AG04450 (cell line): ENCODE measurements at regions not wholly inside any gene's neighbourhood (a gene's known extent, or its start where the extent isn't known, plus 50 kb on each side); places are given as distances from the start of the nearest gene placed in this dataset.

ENCODE experiments used
- CTCF ChIA-PET: fragments of 300-600, 350-600 bp; formaldehyde crosslinking; extraction: SDS; loops from one replicate; lab custom pipeline; 2022; ENCODE audit warnings: antibody characterized with exemption, inconsistent platforms; lab: Charles Lee
- POLR2A ChIA-PET: fragments of 350-600 bp; formaldehyde crosslinking; extraction: SDS; loops from one replicate; lab custom pipeline; 2021; ENCODE audit warnings: antibody characterized with exemption, inconsistent platforms; lab: Yijun Ruan, JAX
- DNase-seq: peaks from one replicate; pipeline ENCODE4 v3.0.0-alpha.2; 2011; ENCODE audit warnings: low read depth, low spot score
- H3K27ac ChIP-seq: one replicate; pipeline ENCODE4 v1.5.1; 2012; ENCODE audit warnings: low read depth, low read length, control low read depth
- H3K27me3 ChIP-seq: one replicate; pipeline ENCODE4 v1.6.0; 2012; ENCODE audit warnings: low read length; ENCODE audit not compliant: control insufficient read depth, insufficient read depth
- H3K4me3 ChIP-seq: 2 replicates; pipeline ENCODE4 v1.5.1; 2011; ENCODE audit warnings: mild to moderate bottlenecking, low read depth, low read length, control low read depth
- H3K9me3 ChIP-seq: 2 replicates; pipeline ENCODE4 v1.5.1; 2012; ENCODE audit warnings: low read length; ENCODE audit not compliant: control insufficient read depth, insufficient read depth
- TF ChIP-seq, protein P1 (sequence below): IDR thresholded peaks from 2 replicates; pipeline ENCODE4 v1.5.1; 2011; ENCODE audit warnings: low read depth, low read length, control low read depth, inconsistent platforms

DNA sequence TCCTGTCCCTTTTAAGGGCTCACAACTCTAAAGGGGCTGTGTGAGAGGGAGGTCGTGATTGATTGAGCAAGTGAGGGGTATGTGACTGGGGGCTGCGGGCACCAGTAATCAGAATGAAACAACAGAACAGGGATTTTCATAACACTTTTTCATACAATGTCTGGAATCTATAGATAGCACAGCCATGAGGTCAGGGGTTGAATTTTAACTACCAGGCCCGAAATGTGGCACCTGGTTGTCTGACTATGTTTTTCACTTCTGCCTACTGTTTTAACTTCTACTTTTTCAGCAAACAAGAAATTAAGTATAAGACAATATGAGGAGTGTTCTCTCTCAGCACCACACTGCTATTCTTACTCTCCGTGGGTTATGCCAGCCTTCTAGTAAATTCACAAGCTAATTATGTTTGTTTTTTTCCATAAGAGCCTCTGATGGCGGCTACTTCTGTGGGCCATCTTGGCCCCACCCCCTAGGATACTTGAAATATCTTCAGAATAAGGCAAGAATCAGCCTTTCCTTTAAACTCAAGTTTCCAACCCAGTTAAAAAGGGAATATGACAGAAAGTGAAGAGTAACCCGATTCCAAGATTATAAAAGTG lies 552.8 kb upstream of the CHORDC1 start:
- no peaks in the 10 kb centered on the region for H3K27me3 ChIP-seq
- H3K27ac ChIP-seq: no peak overlapping the region
- peaks cover 23% of the 10 kb centered on the region for H3K9me3 ChIP-seq
- ChIA-PET CTCF (no interaction called here), POLR2A (no interaction called here)
- TF ChIP-seq, protein P1, sequence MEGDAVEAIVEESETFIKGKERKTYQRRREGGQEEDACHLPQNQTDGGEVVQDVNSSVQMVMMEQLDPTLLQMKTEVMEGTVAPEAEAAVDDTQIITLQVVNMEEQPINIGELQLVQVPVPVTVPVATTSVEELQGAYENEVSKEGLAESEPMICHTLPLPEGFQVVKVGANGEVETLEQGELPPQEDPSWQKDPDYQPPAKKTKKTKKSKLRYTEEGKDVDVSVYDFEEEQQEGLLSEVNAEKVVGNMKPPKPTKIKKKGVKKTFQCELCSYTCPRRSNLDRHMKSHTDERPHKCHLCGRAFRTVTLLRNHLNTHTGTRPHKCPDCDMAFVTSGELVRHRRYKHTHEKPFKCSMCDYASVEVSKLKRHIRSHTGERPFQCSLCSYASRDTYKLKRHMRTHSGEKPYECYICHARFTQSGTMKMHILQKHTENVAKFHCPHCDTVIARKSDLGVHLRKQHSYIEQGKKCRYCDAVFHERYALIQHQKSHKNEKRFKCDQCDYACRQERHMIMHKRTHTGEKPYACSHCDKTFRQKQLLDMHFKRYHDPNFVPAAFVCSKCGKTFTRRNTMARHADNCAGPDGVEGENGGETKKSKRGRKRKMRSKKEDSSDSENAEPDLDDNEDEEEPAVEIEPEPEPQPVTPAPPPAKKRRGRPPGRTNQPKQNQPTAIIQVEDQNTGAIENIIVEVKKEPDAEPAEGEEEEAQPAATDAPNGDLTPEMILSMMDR: no peak
- H3K4me3 ChIP-seq: no peak overlapping the region
- DNase-seq: no peak

DNA sequence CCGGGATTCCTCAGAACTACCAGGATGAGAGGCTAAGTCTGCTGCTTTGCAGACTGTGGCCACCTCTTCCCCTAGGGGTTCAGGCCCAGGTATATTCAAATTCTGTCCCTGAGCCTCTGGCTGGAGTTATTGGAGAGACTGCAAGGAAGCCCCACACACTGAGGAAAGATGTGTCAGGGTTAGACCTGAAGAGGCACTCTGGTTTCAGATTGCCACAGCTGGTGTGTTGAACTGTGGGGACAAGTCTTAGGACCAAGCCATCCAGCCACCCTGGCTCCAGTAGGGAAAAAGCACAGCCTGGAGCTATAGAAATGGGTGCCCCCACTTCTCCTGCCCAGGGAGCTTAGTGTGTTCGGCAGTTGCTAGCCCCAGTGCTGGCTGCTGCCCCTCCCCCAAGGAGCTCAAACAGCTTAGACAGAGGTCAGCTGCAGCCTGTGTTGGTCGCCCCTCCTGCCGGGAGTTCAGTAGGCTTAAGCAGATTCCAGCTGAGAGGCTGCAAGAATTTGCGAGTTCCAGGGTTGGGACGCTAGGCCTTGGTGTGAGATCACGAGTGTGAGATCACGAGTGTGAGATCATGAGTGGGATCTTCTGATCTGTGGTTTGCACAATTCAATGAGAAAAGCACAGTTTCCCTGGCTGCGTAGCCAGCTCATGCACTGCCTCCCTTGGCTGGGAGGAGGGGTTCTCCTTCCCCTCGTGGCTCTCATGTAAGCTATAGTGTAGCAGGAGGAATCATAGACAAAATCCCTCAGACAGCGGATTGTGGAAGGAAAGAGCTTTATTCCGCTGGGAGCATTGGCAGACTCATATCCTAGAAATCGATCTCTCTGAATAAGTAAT lies 552.1 kb upstream of the CHORDC1 start:
- no peaks in the 10 kb centered on the region for H3K27me3 ChIP-seq
- no peak overlapping the region for H3K4me3 ChIP-seq
- DNase-seq: no peak
- H3K27ac ChIP-seq: no peak overlapping the region
- TF ChIP-seq, protein P1: no peak
- H3K9me3 ChIP-seq: peaks cover 26% of the 10 kb centered on the region
- ChIA-PET CTCF (no interaction called here), POLR2A (no interaction called here)

DNA sequence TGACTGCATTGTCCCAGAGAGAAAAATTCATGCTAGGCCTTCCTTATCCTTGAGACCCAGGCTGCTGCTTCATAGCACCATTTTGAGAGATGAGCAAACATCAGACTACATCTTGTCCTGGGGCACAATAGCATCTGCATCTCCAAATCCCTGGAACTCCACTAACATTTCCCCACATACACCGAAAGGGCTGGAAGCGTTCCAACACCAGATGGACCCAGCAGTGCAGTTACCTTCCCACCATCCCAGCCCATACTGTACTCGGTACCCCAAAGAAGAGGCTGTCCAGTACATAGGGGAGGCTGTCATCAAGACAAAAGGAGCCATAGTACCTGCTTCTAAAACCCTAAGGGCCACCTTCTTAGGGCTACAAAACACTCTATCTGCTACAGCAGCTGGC lies 547.2 kb upstream of the CHORDC1 start:
- Histone ChIP-seq H3K9me3 (peaks cover 15% of the 10 kb centered on the region), H3K27ac (no peak overlapping the region), H3K4me3 (no peak overlapping the region), H3K27me3 (no peaks in the 10 kb centered on the region)
- ChIA-PET POLR2A (no interaction called here), CTCF (no interaction called here)
- TF ChIP-seq, protein P1: no peak
- no peak for DNase-seq

DNA sequence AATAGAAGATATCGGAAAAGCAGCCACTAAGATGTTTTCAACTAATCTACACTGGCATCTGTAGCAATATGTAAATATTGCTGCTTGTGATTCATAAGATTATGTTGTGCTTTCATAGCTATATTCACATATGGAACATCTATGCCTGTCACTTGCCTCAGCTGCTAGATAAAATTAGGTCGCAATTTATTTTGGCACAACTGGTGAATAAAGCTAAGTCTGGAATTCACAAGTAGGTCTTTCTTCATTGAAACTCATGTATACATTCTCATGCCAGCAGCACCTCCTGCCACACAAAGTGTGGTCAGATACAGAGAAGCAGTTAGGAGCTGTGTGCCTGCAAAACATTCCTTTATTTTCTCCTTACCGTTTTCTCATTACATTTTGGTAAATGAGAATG lies 543.3 kb upstream of the CHORDC1 start:
- ChIA-PET POLR2A (no interaction called here), CTCF (no interaction called here)
- H3K4me3 ChIP-seq: no peak overlapping the region
- H3K27ac ChIP-seq: no peak overlapping the region
- H3K9me3 ChIP-seq: peaks cover 6% of the 10 kb centered on the region; the same call in 1 of the 2 replicates
- DNase-seq: no peak
- H3K27me3 ChIP-seq: no peaks in the 10 kb centered on the region
- TF ChIP-seq, protein P1: no peak

DNA sequence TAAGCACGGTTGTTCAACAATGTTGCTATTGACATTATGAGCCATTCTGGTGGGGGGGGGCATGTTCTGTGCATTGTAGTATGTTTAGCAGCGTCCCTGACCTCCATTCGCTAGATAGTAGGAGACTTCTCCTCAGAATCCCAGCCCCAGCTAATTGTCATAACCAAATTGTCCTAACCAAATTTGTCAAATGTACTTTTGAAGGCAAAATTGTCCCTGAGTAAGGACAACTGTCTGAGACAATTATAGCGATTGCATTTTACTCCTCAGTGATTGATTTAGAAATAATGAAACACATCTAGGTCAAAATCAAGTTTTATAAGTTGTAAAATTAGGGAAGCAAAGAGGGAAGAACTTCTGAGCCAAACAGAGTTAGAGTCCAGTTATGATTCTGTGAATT lies 541.8 kb upstream of the CHORDC1 start:
- DNase-seq: no peak
- TF ChIP-seq, protein P1: no peak
- CTCF ChIA-PET: no interaction called here
- peaks cover under 1% of the 10 kb centered on the region; the same call in 1 of the 2 replicates for H3K9me3 ChIP-seq
- H3K27ac ChIP-seq: no peak overlapping the region
- POLR2A ChIA-PET: no interaction called here
- H3K4me3 ChIP-seq: no peak overlapping the region
- H3K27me3 ChIP-seq: no peaks in the 10 kb centered on the region
